Activated CD8-positive, alpha-beta T cell treated with anti-CD3 and anti-CD28 coated beads, Interleukin-2, amount 10 ng/mL, durations not matched to agents 7 days and 5 days (primary cell): ENCODE measurements at regions not wholly inside any gene's neighbourhood (a gene's known extent, or its start where the extent isn't known, plus 50 kb on each side); places are given as distances from the start of the nearest gene placed in this dataset.

Experiments
- ATAC-seq: fragments of 150-1000 bp; cut with Tn5 transposase; one replicate; pipeline ENCODE4 v1.10.0; 2021; ENCODE audit warnings: moderate library complexity
- CTCF ChIA-PET: fragments of 350-600 bp; sonication (Branson Sonifier 250); formaldehyde crosslinking; loops from one replicate; lab custom pipeline; 2021; ENCODE audit warnings: antibody characterized with exemption; lab: Charles Lee
- POLR2A ChIA-PET: fragments of 350-600 bp; sonication (Branson Sonifier 250); formaldehyde crosslinking; loops from one replicate; lab custom pipeline; 2021; ENCODE audit warnings: antibody characterized with exemption; lab: Charles Lee
- DNase-seq: peaks from one replicate; pipeline ENCODE4 v3.0.0-alpha.2; 2020
- H3K27ac Mint-ChIP-seq: one replicate; pipeline ENCODE4 v1.8.0; 2021; ENCODE audit warnings: mild to moderate bottlenecking, mixed read lengths
- H3K27me3 Mint-ChIP-seq: one replicate; pipeline ENCODE4 v1.8.0; 2021; ENCODE audit warnings: low read depth, mixed read lengths
- H3K36me3 Mint-ChIP-seq: one replicate; pipeline ENCODE4 v1.8.0; 2021; ENCODE audit warnings: low read depth, mixed read lengths
- H3K4me1 Mint-ChIP-seq: one replicate; pipeline ENCODE4 v1.8.0; 2021; ENCODE audit warnings: low read depth, mixed read lengths
- H3K4me3 Mint-ChIP-seq: one replicate; pipeline ENCODE4 v1.8.0; 2021; ENCODE audit warnings: mild to moderate bottlenecking, mixed read lengths
- H3K9me3 Mint-ChIP-seq: one replicate; pipeline ENCODE4 v1.8.0; 2022; ENCODE audit warnings: mixed read lengths; ENCODE audit not compliant: insufficient read depth

- ChIA-PET CTCF (no interaction called here), POLR2A (no interaction called here)
- Mint-ChIP-seq H3K4me1 (no peaks in the 10 kb centered on the region), H3K27ac (no peak overlapping the region), H3K36me3 (no peaks in the 10 kb centered on the region), H3K27me3 (no peaks in the 10 kb centered on the region), H3K4me3 (no peak overlapping the region), H3K9me3 (no peaks in the 10 kb centered on the region)
- ATAC-seq = no peak
- no peak for DNase-seq
Observed at GRCh38 chrX:82232679-82233078, 1030.8 kb downstream of the SH3BGRL start.

GRCh38 chrX:82237328-82237727 lies 1035.4 kb downstream of the SH3BGRL start:
- Mint-ChIP-seq H3K27me3 (no peaks in the 10 kb centered on the region), H3K4me3 (no peak overlapping the region), H3K9me3 (peaks cover 5% of the 10 kb centered on the region), H3K27ac (no peak overlapping the region), H3K4me1 (no peaks in the 10 kb centered on the region), H3K36me3 (no peaks in the 10 kb centered on the region)
- POLR2A ChIA-PET = no interaction called here
- no peak for ATAC-seq
- CTCF ChIA-PET = no interaction called here
- DNase-seq = no peak
